Bronchial epithelial cell (primary cell): ENCODE measurements at regions not wholly inside any gene's neighbourhood (a gene's known extent, or its start where the extent isn't known, plus 50 kb on each side); places are given as distances from the start of the nearest gene placed in this dataset.

ENCODE experiments used
- DNase-seq: peaks from one replicate; pipeline ENCODE4 v3.0.0-alpha.2; 2010; ENCODE audit warnings: low read depth
- FAIRE-seq: peaks from 2 replicates; lab custom pipeline; 2011; peaks lifted over from hg19 to GRCh38; lab: Jason Lieb, UNC
- H3K27me3 ChIP-seq: 2 replicates; pipeline ENCODE4 v1.5.1; 2011; ENCODE audit warnings: low read length; ENCODE audit not compliant: control insufficient read depth, insufficient read depth
- H3K36me3 ChIP-seq: 2 replicates; pipeline ENCODE4 v1.5.1; 2011; ENCODE audit warnings: low read length; ENCODE audit not compliant: control insufficient read depth, insufficient read depth
- H3K4me3 ChIP-seq: 2 replicates; pipeline ENCODE4 v1.5.1; 2011; ENCODE audit warnings: mild to moderate bottlenecking, low read depth, low read length, control low read depth
- TF ChIP-seq, protein P1 (sequence below): IDR thresholded peaks from 2 replicates; pipeline ENCODE4 v1.5.1; 2011; ENCODE audit warnings: mild to moderate bottlenecking, moderate library complexity, low read length, control low read depth, inconsistent platforms; ENCODE audit not compliant: insufficient read depth, severe bottlenecking

DNA sequence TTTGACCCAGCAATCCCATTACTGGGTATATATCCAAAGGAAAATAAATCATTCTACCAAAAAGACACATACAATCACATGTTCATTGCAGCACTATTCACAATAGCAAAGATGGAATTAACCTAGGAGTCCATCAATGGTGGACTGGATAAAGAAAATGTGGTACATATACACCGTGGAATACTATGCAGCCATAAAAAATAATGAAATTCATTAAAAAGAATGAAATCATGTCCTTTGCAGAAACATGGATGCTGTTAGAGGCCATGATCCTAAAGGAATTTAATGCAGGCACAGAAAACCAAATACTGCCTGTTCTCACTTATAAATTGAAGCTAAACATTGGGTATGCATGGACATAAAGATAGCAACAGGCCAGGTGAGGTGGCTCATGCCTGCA lies 61.9 kb upstream of the BMP6 start:
- Histone ChIP-seq H3K36me3 (no peaks in the 10 kb centered on the region), H3K4me3 (no peak overlapping the region), H3K27me3 (no peaks in the 10 kb centered on the region)
- DNase-seq (no peak), FAIRE-seq (no peak)
- TF ChIP-seq, protein P1, sequence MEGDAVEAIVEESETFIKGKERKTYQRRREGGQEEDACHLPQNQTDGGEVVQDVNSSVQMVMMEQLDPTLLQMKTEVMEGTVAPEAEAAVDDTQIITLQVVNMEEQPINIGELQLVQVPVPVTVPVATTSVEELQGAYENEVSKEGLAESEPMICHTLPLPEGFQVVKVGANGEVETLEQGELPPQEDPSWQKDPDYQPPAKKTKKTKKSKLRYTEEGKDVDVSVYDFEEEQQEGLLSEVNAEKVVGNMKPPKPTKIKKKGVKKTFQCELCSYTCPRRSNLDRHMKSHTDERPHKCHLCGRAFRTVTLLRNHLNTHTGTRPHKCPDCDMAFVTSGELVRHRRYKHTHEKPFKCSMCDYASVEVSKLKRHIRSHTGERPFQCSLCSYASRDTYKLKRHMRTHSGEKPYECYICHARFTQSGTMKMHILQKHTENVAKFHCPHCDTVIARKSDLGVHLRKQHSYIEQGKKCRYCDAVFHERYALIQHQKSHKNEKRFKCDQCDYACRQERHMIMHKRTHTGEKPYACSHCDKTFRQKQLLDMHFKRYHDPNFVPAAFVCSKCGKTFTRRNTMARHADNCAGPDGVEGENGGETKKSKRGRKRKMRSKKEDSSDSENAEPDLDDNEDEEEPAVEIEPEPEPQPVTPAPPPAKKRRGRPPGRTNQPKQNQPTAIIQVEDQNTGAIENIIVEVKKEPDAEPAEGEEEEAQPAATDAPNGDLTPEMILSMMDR, result no peak

DNA sequence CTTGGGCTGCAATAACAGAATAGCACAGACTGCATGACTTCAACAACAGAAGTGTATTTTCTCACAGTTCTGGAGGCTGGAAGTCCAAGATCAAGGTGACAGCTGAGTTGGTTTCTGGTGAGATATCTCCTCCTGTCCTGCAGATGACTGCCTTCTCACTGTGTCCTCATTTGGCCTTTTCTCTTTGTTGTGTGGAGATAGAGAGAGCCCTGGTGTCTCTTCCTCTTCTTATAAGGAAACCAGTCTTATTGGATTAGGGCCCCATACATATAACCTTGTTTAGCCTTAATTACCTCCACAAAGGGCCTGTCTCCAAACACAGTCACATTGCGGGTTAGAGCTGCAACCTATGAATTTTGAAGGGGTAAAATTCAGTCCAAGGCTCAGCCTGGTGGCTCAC lies 57.0 kb upstream of the BMP6 start:
- H3K36me3 ChIP-seq, result no peaks in the 10 kb centered on the region
- no peaks in the 10 kb centered on the region for H3K27me3 ChIP-seq
- TF ChIP-seq, protein P1, result no peak
- no peak for DNase-seq
- no peak overlapping the region for H3K4me3 ChIP-seq
- no peak for FAIRE-seq

- DNase-seq, result no peak
- no peak overlapping the region for H3K4me3 ChIP-seq
- TF ChIP-seq, protein P1, result no peak
Observed at GRCh38 chr6:7669742-7670141, 56.2 kb upstream of the BMP6 start.

DNA sequence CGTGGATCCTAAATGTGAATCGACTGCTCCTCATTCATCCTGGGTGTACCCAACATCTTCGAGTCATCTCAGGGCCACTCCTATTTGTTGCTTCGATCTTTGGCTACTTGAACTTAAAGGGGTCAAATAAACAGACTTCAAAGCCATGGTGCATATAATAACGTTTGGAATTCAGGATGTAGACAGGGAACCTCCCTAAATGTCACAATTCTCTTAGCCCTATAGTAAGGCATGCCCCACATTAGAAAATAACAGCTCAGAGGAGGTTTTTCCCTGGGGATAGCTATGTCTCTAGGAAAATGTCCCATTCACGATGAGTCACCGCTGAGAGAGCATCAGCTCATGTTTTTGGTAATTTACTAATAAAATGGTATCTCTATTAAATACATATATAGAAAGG lies 54.8 kb upstream of the BMP6 start:
- peak; percentile 54 for DNase-seq

More at GRCh38 chr6:7669742-7670141, 56.2 kb upstream of the BMP6 start:
- H3K27me3 ChIP-seq, result no peaks in the 10 kb centered on the region
- H3K36me3 ChIP-seq, result no peaks in the 10 kb centered on the region
- no peak for FAIRE-seq

DNA sequence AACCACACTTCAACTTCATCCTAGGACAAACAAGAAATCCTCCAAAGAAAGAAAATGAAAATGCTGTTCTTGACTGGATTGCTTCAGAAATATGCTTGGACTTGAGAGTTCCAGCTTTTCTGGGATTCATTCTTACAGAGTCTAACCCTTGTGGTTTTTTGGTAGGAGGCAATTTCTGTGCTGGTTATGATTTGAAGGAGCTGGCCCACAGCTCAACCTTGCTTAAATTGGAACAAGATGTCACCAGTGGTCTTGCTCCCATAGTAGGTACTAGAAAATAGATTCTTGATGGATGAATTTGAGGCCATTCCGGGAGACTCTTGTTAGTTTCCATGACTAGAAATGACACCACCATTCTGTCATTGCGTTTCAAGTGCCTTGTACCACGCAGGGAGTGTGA lies 54.3 kb upstream of the BMP6 start:
- TF ChIP-seq, protein P1, result no peak
- FAIRE-seq, result no peak
- Histone ChIP-seq H3K4me3 (no peak overlapping the region), H3K36me3 (no peaks in the 10 kb centered on the region), H3K27me3 (no peaks in the 10 kb centered on the region)
- DNase-seq, result no peak

More for the DNA sequence above, 54.8 kb upstream of the BMP6 start:
- Histone ChIP-seq H3K36me3 (no peaks in the 10 kb centered on the region), H3K27me3 (no peaks in the 10 kb centered on the region), H3K4me3 (no peak overlapping the region)
- TF ChIP-seq, protein P1, result no peak
- FAIRE-seq, result no peak
